Activated naive CD8-positive, alpha-beta T cell treated with anti-CD3 and anti-CD28 coated beads, Interleukin-2, amount 50 U/mL, for 24 hours (primary cell): ENCODE measurements at regions not wholly inside any gene's neighbourhood (a gene's known extent, or its start where the extent isn't known, plus 50 kb on each side); places are given as distances from the start of the nearest gene placed in this dataset.

Source experiments
- ATAC-seq: fragments of 150-1000 bp; cut with Tn5 transposase; one replicate; pipeline ENCODE4 v1.10.0; 2021
- DNase-seq: peaks from one replicate; pipeline ENCODE4 v3.0.0; 2021
- H3K27ac Mint-ChIP-seq: one replicate; pipeline ENCODE4 v1.8.0; 2021; ENCODE audit warnings: mild to moderate bottlenecking, mixed read lengths
- H3K27me3 Mint-ChIP-seq: one replicate; pipeline ENCODE4 v1.8.0; 2021; ENCODE audit warnings: mixed read lengths
- H3K36me3 Mint-ChIP-seq: one replicate; pipeline ENCODE4 v1.8.0; 2021; ENCODE audit warnings: low read depth, mixed read lengths
- H3K4me1 Mint-ChIP-seq: one replicate; pipeline ENCODE4 v1.8.0; 2021; ENCODE audit warnings: mixed read lengths
- H3K4me3 Mint-ChIP-seq: one replicate; pipeline ENCODE4 v1.8.0; 2021; ENCODE audit warnings: mild to moderate bottlenecking, moderate library complexity, mixed read lengths
- H3K9me3 Mint-ChIP-seq: one replicate; pipeline ENCODE4 v1.8.0; 2021; ENCODE audit warnings: mixed read lengths

- Mint-ChIP-seq H3K4me1 (no peaks in the 10 kb centered on the region), H3K27me3 (no peaks in the 10 kb centered on the region), H3K36me3 (no peaks in the 10 kb centered on the region), H3K4me3 (no peak overlapping the region), H3K9me3 (peaks cover 15% of the 10 kb centered on the region), H3K27ac (no peak overlapping the region)
- no peak for ATAC-seq
- DNase-seq: no peak
These were observed 829.5 kb downstream of the TLE4 start for GRCh38 chr9:80401243-80401642.

- ATAC-seq (no peak), DNase-seq (no peak)
- Mint-ChIP-seq H3K27ac (no peak overlapping the region), H3K9me3 (peaks cover 15% of the 10 kb centered on the region), H3K27me3 (no peaks in the 10 kb centered on the region), H3K36me3 (no peaks in the 10 kb centered on the region), H3K4me3 (no peak overlapping the region), H3K4me1 (no peaks in the 10 kb centered on the region)
These were observed 829.0 kb downstream of the TLE4 start for GRCh38 chr9:80400624-80401230.

GRCh38 chr9:80399606-80400005, 827.8 kb downstream of the TLE4 start:
- ATAC-seq (no peak), DNase-seq (no peak)
- Mint-ChIP-seq H3K4me3 (no peak overlapping the region), H3K36me3 (no peaks in the 10 kb centered on the region), H3K27me3 (no peaks in the 10 kb centered on the region), H3K27ac (no peak overlapping the region), H3K4me1 (no peaks in the 10 kb centered on the region), H3K9me3 (peaks cover 15% of the 10 kb centered on the region)

GRCh38 chr9:80387828-80388227, 816.1 kb downstream of the TLE4 start:
- Mint-ChIP-seq H3K4me1 (no peaks in the 10 kb centered on the region), H3K9me3 (peaks cover 5% of the 10 kb centered on the region), H3K27ac (no peak overlapping the region), H3K27me3 (no peaks in the 10 kb centered on the region), H3K36me3 (no peaks in the 10 kb centered on the region), H3K4me3 (no peak overlapping the region)
- ATAC-seq: no peak
- DNase-seq: no peak

GRCh38 chr9:80385246-80385645, 813.5 kb downstream of the TLE4 start:
- no peaks in the 10 kb centered on the region for H3K36me3 Mint-ChIP-seq
- ATAC-seq: no peak
- peaks cover 4% of the 10 kb centered on the region for H3K9me3 Mint-ChIP-seq
- no peak overlapping the region for H3K27ac Mint-ChIP-seq
- H3K4me1 Mint-ChIP-seq: no peaks in the 10 kb centered on the region
- no peak overlapping the region for H3K4me3 Mint-ChIP-seq
- DNase-seq: no peak
- H3K27me3 Mint-ChIP-seq: no peaks in the 10 kb centered on the region

- Mint-ChIP-seq H3K4me3 (no peak overlapping the region), H3K27me3 (no peaks in the 10 kb centered on the region), H3K4me1 (no peaks in the 10 kb centered on the region), H3K9me3 (peaks cover 4% of the 10 kb centered on the region), H3K27ac (no peak overlapping the region), H3K36me3 (no peaks in the 10 kb centered on the region)
- no peak for DNase-seq
- no peak for ATAC-seq
These were observed 811.6 kb downstream of the TLE4 start for GRCh38 chr9:80383331-80383730.

GRCh38 chr9:80382211-80382891, 810.6 kb downstream of the TLE4 start:
- H3K27me3 Mint-ChIP-seq: no peaks in the 10 kb centered on the region
- ATAC-seq: no peak
- peaks cover 4% of the 10 kb centered on the region for H3K9me3 Mint-ChIP-seq
- H3K27ac Mint-ChIP-seq: no peak overlapping the region
- no peaks in the 10 kb centered on the region for H3K4me1 Mint-ChIP-seq
- no peak for DNase-seq
- H3K4me3 Mint-ChIP-seq: no peak overlapping the region
- no peaks in the 10 kb centered on the region for H3K36me3 Mint-ChIP-seq

GRCh38 chr9:80380301-80380700, 808.5 kb downstream of the TLE4 start:
- H3K27ac Mint-ChIP-seq: no peak overlapping the region
- DNase-seq (no peak), ATAC-seq (no peak)
- no peaks in the 10 kb centered on the region for H3K27me3 Mint-ChIP-seq
- H3K36me3 Mint-ChIP-seq: no peaks in the 10 kb centered on the region
- no peaks in the 10 kb centered on the region for H3K4me1 Mint-ChIP-seq
- H3K4me3 Mint-ChIP-seq: no peak overlapping the region
- H3K9me3 Mint-ChIP-seq: peaks cover 4% of the 10 kb centered on the region

GRCh38 chr9:80378669-80379293, 807.0 kb downstream of the TLE4 start:
- Mint-ChIP-seq H3K9me3 (peaks cover 4% of the 10 kb centered on the region), H3K36me3 (no peaks in the 10 kb centered on the region), H3K4me1 (no peaks in the 10 kb centered on the region), H3K27ac (no peak overlapping the region), H3K27me3 (no peaks in the 10 kb centered on the region), H3K4me3 (no peak overlapping the region)
- DNase-seq (no peak), ATAC-seq (no peak)

GRCh38 chr9:80376180-80376579, 804.4 kb downstream of the TLE4 start:
- no peak for DNase-seq
- H3K4me1 Mint-ChIP-seq: no peaks in the 10 kb centered on the region
- ATAC-seq: no peak
- H3K27me3 Mint-ChIP-seq: no peaks in the 10 kb centered on the region
- no peak overlapping the region for H3K4me3 Mint-ChIP-seq
- H3K36me3 Mint-ChIP-seq: no peaks in the 10 kb centered on the region
- H3K9me3 Mint-ChIP-seq: peaks cover 7% of the 10 kb centered on the region
- H3K27ac Mint-ChIP-seq: no peak overlapping the region

GRCh38 chr9:80375477-80375876, 803.7 kb downstream of the TLE4 start:
- H3K36me3 Mint-ChIP-seq: no peaks in the 10 kb centered on the region

GRCh38 chr9:80369641-80370040, 797.9 kb downstream of the TLE4 start:
- H3K36me3 Mint-ChIP-seq: no peaks in the 10 kb centered on the region
- ATAC-seq: no peak

More at GRCh38 chr9:80375477-80375876, 803.7 kb downstream of the TLE4 start:
- no peaks in the 10 kb centered on the region for H3K27me3 Mint-ChIP-seq
- no peak for ATAC-seq
- H3K9me3 Mint-ChIP-seq: peaks cover 6% of the 10 kb centered on the region
- no peak overlapping the region for H3K27ac Mint-ChIP-seq
- no peak overlapping the region for H3K4me3 Mint-ChIP-seq
- DNase-seq: no peak
- no peaks in the 10 kb centered on the region for H3K4me1 Mint-ChIP-seq

GRCh38 chr9:80366626-80367025, 794.9 kb downstream of the TLE4 start:
- ATAC-seq (no peak), DNase-seq (no peak)
- Mint-ChIP-seq H3K4me1 (no peaks in the 10 kb centered on the region), H3K27ac (no peak overlapping the region), H3K36me3 (no peaks in the 10 kb centered on the region), H3K4me3 (no peak overlapping the region), H3K27me3 (no peaks in the 10 kb centered on the region), H3K9me3 (peaks cover 4% of the 10 kb centered on the region)

More at GRCh38 chr9:80369641-80370040, 797.9 kb downstream of the TLE4 start:
- H3K4me3 Mint-ChIP-seq: no peak overlapping the region
- H3K9me3 Mint-ChIP-seq: peaks cover 8% of the 10 kb centered on the region
- no peak overlapping the region for H3K27ac Mint-ChIP-seq
- no peak for DNase-seq
- no peaks in the 10 kb centered on the region for H3K27me3 Mint-ChIP-seq
- no peaks in the 10 kb centered on the region for H3K4me1 Mint-ChIP-seq

- no peak for DNase-seq
- H3K27me3 Mint-ChIP-seq: no peaks in the 10 kb centered on the region
- ATAC-seq: no peak
- H3K4me1 Mint-ChIP-seq: no peaks in the 10 kb centered on the region
- H3K4me3 Mint-ChIP-seq: no peak overlapping the region
- H3K27ac Mint-ChIP-seq: no peak overlapping the region
- no peaks in the 10 kb centered on the region for H3K9me3 Mint-ChIP-seq
- no peaks in the 10 kb centered on the region for H3K36me3 Mint-ChIP-seq
These were observed 788.4 kb downstream of the TLE4 start for GRCh38 chr9:80359941-80360881.
